GM21526 (cell line): ENCODE measurements at regions not wholly inside any gene's neighbourhood (a gene's known extent, or its start where the extent isn't known, plus 50 kb on each side); places are given as distances from the start of the nearest gene placed in this dataset.

ENCODE experiments used
- ATAC-seq: cut with Tn5 transposase; IDR thresholded peaks from one replicate; pipeline ENCODE4 v1.9.1; 2021; ENCODE audit warnings: moderate library complexity; ENCODE audit not compliant: unreplicated experiment, low FRiP score

DNA sequence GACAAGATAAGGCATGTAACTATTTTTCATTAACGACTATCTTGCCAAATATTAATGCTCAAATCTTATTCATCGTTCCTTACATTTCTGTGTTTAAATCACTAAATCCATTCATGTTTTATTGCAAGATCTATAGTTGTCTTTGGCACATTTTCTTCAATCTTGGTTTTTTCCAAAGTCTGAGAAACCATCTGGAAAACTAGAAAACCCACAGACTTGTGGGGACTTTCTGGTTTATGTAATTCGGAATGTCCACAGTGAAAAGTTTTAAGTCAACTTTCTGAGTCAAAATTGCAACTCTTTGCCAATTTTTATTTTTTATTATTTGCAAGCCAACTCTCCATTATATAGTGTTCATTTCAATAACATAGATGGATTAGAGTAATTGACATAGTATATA lies 520.8 kb upstream of the ADAMTS5 start:
- no peak for ATAC-seq

DNA sequence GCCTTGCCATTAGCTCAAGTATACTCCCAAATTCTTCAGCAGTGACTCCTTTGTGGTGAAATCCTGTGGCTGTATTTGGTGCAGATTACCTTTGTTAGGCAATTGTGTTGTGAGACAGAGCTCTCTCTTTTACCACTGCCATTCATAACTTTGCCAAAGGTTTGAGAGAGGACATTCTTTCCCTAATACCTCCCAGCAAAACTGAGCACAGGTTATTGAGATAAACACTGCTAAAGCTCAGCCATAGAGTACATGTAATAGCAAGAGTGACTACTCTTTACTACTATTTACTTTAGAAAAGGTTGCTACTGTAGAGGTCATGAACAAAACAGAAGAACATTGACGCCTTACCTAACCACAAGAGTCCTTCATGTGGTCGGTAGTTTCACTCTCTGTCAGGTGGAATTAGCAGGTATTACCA lies 514.0 kb upstream of the ADAMTS5 start:
- ATAC-seq: no peak

DNA sequence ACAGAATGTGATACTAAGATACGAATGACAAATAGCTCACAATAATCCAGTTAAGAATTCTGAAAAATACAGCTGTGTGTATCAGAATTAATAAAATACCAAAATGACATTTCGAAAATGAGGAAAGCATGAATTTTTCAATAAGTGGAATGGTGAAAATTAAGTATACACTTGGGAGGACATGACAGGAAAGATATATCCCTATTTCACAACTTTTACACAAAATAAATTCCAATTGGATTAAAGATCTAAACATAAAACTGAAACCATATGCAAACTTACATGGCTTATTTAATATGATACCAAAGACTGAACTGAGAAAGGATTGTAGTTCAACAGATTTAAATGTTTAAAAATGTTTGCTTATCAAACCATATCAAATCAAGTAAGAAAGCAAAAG lies 510.4 kb upstream of the ADAMTS5 start:
- no peak for ATAC-seq

DNA sequence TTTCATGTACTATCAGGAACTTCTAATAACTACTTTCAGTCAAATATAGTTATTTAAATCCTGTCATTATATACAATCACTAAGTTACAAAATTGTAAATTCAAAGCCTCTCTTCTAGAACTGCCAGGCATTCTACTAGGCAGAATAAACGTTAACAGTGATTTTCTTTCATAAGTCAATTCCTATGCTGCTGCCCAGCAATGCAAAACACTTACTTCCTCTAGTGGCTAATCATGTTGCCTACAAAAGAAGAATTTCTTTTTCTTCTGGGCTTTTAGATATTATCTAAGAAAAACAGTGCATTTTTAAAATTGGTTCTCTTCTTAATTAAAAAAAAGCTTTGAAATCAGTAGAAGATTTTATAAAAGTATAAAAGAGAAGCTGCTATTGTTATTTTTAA lies 509.8 kb upstream of the ADAMTS5 start:
- no peak for ATAC-seq

DNA sequence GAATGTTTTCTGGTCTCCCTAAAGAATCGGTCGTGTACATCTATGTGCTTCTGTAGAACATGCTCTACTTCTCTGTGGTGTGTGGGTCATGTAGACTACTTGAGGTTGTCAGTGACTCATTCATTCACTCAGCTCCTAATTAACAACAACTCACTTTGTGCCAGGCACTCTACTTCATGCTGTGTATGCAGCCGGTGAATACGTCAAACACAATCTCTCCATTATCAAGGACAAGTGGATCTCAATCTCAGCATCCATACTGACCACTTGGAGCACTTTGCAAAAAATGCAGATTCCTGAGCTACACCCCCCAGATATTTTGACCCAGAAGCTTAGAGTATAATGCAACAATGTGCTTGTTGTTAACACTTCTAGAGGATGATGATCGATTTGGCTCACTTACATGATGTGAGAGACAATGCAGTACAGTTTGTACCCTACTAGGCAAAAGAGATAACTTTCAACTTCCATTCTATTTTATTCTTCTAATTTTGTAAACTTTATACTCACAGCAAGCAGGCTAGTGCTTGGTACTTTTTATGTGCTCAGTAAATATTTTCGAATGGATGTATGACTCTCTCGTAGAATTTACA lies 508.6 kb upstream of the ADAMTS5 start:
- ATAC-seq: no peak

DNA sequence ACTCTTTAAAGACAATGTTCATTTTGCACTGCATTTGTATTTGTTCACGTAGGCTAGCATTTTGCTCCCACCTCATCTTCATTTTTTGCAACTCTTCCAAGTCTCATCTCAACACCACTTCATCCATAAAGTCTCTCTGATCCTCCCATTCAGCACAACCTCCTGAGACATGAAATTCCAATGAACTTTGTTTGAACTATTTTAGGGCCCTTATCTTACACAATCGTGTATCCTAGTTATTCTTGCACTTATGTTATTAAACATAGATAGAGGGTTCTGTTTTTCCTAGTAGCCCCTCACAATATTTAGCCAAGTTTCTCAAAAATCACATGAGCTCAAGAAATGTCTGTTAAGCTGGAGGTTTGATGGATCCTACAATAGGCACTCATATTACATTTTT lies 500.5 kb upstream of the ADAMTS5 start:
- no peak for ATAC-seq

DNA sequence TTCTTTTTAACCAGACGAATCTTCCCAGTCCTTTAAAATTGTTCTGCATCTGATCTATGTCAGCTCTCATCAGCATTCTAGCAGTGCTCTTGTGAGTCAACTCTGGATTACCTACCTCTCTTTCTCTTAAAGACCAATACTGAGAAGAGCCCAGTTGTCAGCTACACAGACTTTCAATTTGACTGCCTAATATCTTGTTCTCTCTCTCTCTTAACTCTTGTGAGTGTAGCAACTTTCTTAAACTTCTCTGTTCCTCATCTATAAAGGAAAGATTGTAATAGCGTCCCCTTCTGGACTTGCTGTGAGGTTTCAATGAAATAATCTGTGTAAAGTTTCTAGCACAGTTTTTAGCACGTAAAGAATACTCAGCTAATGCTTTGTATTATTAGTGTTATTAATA lies 499.3 kb upstream of the ADAMTS5 start:
- no peak for ATAC-seq

DNA sequence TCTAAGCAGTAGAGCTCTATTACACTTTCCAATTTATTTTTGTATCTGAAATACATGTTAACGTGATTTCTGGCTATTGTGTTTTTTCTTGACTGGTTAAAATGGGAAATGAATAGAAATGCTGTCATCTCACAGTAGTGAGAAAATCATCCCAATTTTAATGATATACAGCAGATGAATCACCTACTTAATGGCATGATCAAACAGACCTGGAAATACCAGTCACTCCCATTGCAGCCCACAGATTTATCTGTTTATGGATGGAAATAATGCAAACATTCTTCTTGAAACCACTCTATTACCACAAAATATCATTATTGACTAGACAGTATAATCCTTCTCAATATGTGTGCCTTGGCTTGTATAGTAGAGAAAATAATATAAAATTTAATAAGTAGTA lies 497.8 kb upstream of the ADAMTS5 start:
- ATAC-seq: no peak

DNA sequence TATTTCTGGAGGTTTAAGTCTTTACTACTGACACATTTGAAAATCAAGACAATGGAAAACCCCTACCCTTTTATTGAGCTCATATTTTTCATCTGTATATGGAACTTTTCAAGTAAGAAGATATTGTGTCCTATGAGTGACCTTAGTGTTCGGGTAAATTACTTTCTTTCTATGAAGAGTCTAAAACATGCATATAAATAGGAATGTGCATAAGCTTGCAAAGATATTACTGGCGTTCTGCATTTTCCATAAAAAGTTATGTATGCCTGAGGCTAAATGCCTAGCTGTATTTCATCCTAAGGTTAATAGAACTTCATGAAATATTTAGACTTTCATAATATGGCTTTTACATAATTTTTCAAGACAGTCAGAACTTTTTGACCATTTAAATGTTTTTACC lies 495.8 kb upstream of the ADAMTS5 start:
- no peak for ATAC-seq

DNA sequence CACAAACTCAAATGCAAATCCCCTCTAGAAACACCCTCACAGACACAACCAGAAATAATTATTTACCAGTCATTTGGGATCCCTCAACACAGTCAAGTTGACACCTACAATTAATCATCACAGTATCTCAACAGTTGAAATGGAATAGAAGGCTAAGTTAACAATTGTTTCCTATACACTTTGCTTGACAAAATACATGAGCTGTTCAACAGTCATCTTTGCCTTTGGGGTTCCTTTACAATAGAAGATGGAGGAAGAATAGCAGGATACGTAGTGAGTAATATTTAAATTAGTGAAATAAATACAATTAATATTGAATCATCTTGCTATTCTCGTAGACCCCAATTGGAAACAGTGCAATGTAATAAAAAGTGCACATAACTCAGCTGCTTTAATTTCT lies 487.3 kb upstream of the ADAMTS5 start:
- no peak for ATAC-seq

DNA sequence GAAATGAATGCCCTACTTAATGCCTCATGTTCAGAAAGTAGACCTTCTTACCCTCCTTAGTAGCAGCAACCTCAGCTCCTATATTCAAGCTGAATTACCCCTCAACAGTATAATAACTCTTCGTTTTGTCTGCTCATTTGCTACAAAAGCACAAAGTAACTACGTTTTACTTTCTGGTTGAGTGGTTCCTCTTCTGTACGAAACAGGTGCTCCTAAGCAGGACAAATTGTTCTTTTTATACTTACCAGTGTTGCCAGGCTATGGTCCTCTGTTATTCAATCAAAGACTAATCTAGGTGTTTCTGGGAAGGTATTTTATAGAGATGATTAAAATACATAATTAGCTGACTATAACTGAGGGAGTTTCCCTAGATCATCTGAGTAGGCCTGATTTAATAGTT lies 484.2 kb upstream of the ADAMTS5 start:
- ATAC-seq: no peak

DNA sequence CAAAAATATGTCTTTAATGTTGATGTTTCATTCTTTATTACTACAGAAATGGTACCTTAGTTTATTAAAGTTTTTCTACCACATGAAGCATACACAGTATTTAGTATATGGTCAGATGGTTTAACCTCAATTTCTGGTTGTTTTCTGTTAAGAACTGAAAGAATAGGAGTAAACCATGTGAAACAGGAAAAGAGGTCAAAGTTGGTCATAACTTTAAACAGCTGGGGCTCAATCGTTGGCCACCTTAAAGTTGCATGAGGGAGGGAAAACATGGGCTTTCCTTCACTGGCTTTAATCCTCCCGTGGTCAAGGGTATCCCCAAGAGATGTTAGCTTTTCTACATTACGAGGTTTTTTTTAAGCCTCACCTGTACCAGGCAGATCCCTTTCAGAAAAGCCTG lies 483.3 kb upstream of the ADAMTS5 start:
- no peak for ATAC-seq

DNA sequence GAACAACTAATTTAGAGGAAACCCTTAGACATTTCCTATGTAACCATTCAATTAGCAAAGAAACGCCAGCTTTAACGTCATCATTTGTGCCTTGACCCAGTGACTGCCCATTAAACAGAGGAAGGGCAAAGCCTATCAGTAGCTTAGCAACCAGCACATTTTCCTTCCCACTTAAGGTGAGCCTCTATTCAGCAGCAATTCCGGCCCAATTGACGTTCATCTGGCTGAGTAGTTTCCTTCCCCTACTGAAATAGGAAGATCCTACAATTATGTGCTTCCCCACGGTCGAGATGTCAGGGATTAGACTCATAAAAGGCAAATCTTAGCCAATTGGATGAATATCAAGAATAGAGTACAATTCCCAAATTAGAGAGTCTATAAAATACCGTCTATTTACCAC lies 482.1 kb upstream of the ADAMTS5 start:
- no peak for ATAC-seq

DNA sequence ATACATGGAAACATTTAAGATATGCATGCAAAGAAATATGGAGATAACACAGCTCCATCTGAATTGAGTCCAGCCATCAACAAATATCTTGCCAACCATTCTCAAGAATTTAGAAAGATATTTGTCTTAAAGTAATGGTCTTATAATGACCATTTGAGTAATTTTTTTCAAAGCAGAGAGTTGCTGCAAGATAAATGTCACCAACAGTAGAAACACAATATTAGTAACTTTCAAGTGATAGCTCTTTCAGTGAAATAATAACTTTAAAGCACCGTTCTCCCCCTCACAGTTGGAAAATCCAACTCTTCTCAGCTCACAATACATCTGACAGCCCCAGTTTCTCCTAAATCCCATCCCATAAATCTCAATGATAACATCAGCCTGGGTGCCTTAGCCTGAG lies 481.0 kb upstream of the ADAMTS5 start:
- ATAC-seq: no peak

DNA sequence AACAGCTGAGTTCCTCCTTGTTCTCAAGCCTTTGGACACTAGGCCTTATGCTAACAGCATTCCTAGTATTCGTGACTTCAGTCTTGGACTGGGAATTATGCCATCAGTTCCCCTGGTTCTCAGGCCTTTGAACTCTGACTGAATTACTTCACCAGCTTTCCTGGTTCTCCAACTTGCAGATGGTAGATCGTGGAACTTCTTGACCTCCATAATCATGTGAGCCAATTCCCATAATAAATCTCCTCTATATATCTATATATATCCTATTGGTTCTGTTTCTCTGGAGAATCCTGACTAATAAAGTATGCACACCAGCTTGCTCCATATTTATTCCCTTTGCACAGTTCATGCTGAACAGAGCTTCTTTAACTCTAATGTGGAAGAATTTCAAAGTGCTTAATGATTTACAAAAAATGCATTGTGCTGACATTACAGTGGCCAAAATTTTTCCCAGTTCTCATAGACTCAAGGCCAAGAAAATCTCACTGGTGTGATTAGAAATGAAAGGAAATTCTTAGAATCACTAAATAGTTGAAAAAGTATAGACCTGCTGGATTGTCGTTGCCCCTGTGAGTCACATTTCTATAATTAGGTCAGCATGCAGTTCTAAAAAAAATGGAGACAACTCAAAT lies 462.9 kb upstream of the ADAMTS5 start:
- no peak for ATAC-seq

DNA sequence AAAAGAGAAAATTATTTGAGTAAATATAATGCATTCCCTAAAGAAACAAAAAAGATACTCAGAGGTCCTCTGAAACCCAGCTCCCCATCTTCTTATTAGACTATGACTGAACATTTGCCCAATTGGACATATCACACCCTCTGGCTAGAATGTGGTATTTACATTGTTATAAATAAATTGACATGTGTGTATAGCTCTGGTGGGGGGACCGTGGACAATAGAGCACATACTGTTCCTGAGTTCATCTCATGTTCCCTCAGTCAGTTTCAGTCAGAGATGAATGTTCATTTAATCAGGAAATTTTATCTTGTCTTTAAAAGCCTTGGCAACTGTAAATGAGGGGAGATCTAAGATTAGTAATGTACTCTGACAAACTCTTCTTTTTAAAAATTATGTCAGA lies 459.3 kb upstream of the ADAMTS5 start:
- no peak for ATAC-seq

DNA sequence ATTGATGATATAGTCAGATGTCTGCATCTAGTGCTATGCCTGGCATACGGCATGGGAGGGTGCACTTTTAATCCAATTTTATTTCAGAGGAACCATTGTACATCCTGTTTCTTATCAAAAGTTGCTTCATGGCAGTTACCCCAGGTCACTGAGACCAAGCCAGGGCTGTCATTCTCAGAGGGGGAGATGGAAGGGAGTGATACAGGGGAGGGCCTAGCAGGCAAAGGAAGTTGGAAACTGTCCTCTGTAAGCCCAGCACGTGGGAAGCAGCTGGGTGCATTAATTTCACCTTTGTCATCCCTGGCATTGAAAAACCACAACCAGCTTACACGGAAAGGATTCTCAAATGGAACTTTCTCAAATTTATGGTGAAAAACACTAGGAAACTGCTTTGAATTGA lies 458.7 kb upstream of the ADAMTS5 start:
- ATAC-seq: no peak

DNA sequence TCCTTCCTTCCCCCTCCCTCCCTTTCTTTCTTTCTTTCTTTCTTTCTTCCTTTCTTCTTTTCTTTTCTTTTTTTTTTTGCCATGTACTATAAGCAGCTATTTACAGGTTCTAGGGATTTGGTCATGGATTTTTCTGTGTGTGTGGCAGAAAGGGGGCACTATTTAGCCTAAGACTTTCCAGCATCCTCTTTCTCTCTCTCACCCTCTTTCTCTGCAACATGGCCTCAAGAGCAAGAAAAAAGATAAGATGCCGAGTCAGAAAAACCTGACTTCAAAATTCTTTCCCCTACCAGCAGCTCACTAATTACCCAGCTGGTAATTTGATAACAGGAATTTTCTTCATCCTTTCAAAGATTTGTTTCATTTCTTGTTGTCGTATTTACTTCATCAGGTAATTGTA lies 458.3 kb upstream of the ADAMTS5 start:
- ATAC-seq: no peak

DNA sequence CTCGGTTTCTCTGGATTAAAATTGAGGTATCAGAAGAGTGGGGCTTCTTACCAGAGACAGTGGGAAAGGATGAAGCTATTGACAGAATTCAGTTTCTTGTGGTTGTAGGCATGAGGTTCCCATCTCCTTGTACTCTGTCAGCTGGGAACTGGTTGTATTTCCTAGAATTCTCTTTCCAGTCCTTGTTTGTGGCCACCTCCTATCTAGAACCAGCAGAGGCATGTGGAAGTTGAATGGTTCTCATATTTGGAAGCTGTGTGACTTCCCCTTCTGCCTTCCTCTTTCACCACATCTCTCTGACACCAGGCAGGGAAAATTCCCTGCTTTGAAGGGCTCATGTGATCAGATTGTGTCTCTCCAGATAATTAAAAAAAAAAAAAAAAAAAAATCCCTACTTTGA lies 457.7 kb upstream of the ADAMTS5 start:
- ATAC-seq: no peak

DNA sequence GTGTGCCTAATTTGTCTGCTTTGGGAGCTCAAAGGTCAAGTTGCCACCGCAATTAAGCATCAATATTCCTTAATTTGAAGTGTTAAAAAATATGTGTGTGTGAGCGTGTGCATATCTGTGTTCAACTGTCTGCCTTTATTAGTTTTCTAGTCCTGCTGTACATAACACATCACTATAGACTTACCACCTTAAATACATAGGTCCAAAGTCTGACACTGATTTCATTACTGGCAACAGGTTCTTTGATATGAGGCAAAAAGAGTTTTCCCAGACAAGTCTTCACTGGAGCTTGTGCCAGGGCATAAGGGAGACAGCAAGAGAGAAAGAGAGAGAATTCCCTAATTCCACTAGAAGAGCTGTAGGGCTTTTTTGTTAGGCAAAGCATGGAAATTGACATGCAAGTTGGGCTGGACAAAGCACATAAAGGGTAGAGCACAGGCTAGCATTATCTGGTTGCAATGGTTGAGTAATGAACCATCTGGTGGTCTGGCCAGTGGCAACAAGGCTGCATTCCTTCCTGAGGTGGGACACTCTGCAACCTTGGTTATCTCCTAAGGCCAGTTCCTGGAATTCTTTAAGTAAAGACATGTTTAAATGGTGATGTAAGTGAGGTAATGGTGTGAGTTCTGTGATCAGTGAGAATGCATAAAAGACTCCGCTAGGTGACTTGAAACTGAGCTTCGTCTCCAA lies 457.2 kb upstream of the ADAMTS5 start:
- no peak for ATAC-seq

DNA sequence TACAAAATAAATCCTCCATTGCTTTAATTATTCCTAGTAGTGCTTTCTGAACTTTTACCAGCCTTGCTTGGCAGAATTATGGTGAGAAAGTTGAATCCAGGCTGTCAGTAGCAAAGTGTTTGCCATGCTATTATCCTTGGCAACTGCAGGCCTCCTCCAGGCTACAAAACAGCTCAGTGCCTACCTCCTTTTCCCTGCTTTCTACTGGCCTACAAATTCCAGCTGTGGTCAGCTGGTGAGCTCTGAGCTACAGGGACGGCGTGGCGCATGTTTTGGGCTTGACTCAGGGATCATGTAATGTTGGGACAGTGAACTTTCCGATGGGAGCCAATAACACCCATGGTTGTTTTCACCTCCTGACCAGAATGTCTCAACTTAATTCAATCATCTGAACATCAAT lies 456.1 kb upstream of the ADAMTS5 start:
- ATAC-seq: no peak

DNA sequence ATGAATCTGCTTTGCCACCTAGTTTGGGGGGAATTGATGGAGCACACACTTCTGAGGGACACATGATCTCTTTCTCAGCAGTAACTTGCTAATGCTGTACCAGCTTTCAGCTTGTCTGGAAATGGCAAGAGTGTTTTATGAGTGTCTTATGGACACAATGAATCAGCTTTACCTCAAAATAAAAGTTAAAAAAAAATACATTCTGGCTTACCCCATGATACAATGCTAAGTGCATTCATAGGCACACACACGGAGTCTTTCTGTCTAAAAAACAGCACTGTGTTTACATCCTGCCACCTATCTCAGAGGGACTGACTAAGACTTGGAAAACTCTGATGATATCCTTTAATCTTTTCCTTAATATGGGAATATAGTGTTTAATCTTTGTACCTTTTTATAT lies 455.5 kb upstream of the ADAMTS5 start:
- ATAC-seq: no peak
